CD4-positive, alpha-beta T cell (primary cell): ENCODE measurements at regions not wholly inside any gene's neighbourhood (a gene's known extent, or its start where the extent isn't known, plus 50 kb on each side); places are given as distances from the start of the nearest gene placed in this dataset.
"Not testable (repeated sequence)": the region's sequence is repeated elsewhere in the genome, so short reads cannot be mapped to it uniquely, and the experiment has no call there.

Experiments used
- ATAC-seq: fragments of 200-7000 bp; cut with Tn5 transposase; one replicate; pipeline ENCODE4 v1.10.0; 2022; ENCODE audit warnings: mild to moderate bottlenecking; ENCODE audit not compliant: poor library complexity
- CTCF ChIA-PET: fragments of 350-600 bp; sonication (Branson Sonifier 250); formaldehyde crosslinking; loops from one replicate; lab custom pipeline; 2021; ENCODE audit warnings: antibody characterized with exemption, inconsistent platforms; lab: Charles Lee
- POLR2A ChIA-PET: fragments of 350-600 bp; sonication (Branson Sonifier 250); formaldehyde crosslinking; loops from one replicate; lab custom pipeline; 2021; ENCODE audit warnings: antibody characterized with exemption, inconsistent platforms; lab: Charles Lee
- DNase-seq, 14 experiments: peaks; one replicate each; pipeline ENCODE4 v3.0.0-alpha.2; 2013 to 2020; ENCODE audit warnings: mixed read lengths in 2 of 14
- H3K27ac ChIP-seq, 2 donors: one replicate each; pipeline versions ENCODE4 v1.5.1 to v1.7.0; 2013; ENCODE audit warnings: low read length in 2 of 2, low read depth in 1 of 2, mild to moderate bottlenecking in 1 of 2
- H3K27me3 ChIP-seq, 2 experiments: 1 replicate in 1 of 2; 2 replicates in 1 of 2; pipeline versions ENCODE4 v1.6.1 to v1.7.0; 2013; ENCODE audit warnings: low read length in 2 of 2, control low read depth in 1 of 2, mild to moderate bottlenecking in 1 of 2, moderate library complexity in 1 of 2; ENCODE audit not compliant: insufficient read depth in 2 of 2, control insufficient read depth in 1 of 2
- H3K36me3 ChIP-seq: one replicate; pipeline ENCODE4 v1.6.1; 2013; ENCODE audit warnings: low read length, control low read depth; ENCODE audit not compliant: insufficient read depth
- H3K4me1 ChIP-seq: one replicate; pipeline ENCODE4 v1.6.1; 2013; ENCODE audit warnings: low read length, control low read depth; ENCODE audit not compliant: insufficient read depth
- H3K4me3 ChIP-seq: one replicate; pipeline ENCODE4 v1.5.1; 2013; ENCODE audit warnings: mild to moderate bottlenecking, low read length, moderate library complexity
- H3K9me3 ChIP-seq, 2 experiments: 1 replicate in 1 of 2; 2 replicates in 1 of 2; pipeline versions ENCODE4 v1.6.1 to v1.7.0; 2013; ENCODE audit warnings: low read length in 2 of 2, mild to moderate bottlenecking in 2 of 2, control low read depth in 1 of 2, moderate library complexity in 1 of 2; ENCODE audit not compliant: control insufficient read depth in 1 of 2, insufficient read depth in 1 of 2
- H3K27ac Mint-ChIP-seq: one replicate; pipeline ENCODE4 v1.8.0; 2020; ENCODE audit warnings: mixed read lengths
- H3K27me3 Mint-ChIP-seq: one replicate; pipeline ENCODE4 v1.8.0; 2021; ENCODE audit warnings: mixed read lengths
- H3K36me3 Mint-ChIP-seq: one replicate; pipeline ENCODE4 v1.8.0; 2021; ENCODE audit warnings: low read depth, mixed read lengths
- H3K4me1 Mint-ChIP-seq: one replicate; pipeline ENCODE4 v1.8.0; 2021; ENCODE audit warnings: low read depth, mixed read lengths
- H3K4me3 Mint-ChIP-seq: one replicate; pipeline ENCODE4 v1.8.0; 2020; ENCODE audit warnings: mild to moderate bottlenecking, mixed read lengths
- H3K9me3 Mint-ChIP-seq: one replicate; pipeline ENCODE4 v1.8.0; 2020; ENCODE audit warnings: mixed read lengths
- CTCF ChIP-seq: fragments of 200-600 bp; IDR thresholded peaks from one replicate; pipeline ENCODE4 v1.8.0; 2022; ENCODE audit warnings: antibody characterized with exemption, mild to moderate bottlenecking
- intact Hi-C, 2 experiments: fragments of 100-400 bp; cut with DNase I in 1 of 2; cut with micrococcal nuclease in 1 of 2; formaldehyde crosslinking; loops; one replicate each; pipeline versions ENCODE4 v1.15.1 to v1.9.0; 2023 to 2025; cut with DNase I, micrococcal nuclease

DNA sequence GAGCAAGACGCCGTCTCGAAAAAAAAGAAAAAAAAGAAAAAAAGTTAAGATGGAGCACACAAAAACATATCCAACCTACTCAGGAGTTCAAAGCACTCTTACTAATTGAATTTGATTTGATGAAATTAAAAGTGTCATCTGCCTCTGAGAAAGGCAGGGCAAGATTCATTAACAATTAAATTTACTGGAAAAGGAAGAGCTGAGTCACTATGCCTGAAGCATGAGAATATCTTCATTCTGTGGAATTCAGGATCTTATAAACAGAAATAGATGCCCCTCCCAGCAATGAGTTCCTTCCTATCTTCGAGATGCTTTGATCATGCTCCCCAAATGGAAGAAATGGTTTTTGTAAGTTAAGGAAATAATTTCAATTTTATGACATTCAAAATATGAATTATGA lies 61.0 kb upstream of the ST3GAL6 start:
- no peak for TF ChIP-seq CTCF
- Mint-ChIP-seq H3K9me3 (no peaks in the 10 kb centered on the region), H3K4me1 (no peaks in the 10 kb centered on the region), H3K27me3 (no peaks in the 10 kb centered on the region), H3K4me3 (no peak overlapping the region), H3K27ac (no peak overlapping the region), H3K36me3 (no peaks in the 10 kb centered on the region)
- no peak for ATAC-seq
- no peak overlapping the region for H3K4me3 ChIP-seq
- ChIA-PET CTCF (no interaction called here), POLR2A (no interaction called here)
- no peaks in the 10 kb centered on the region for H3K4me1 ChIP-seq
- DNase-seq = no peak
- intact Hi-C loops = no loop called here
- H3K36me3 ChIP-seq = no peaks in the 10 kb centered on the region
- H3K27ac ChIP-seq = no peak overlapping the region
- no peaks in the 10 kb centered on the region for H3K27me3 ChIP-seq
- no peaks in the 10 kb centered on the region for H3K9me3 ChIP-seq

- Mint-ChIP-seq H3K4me3 (no peak overlapping the region), H3K4me1 (no peaks in the 10 kb centered on the region), H3K9me3 (no peaks in the 10 kb centered on the region), H3K27me3 (peaks cover 5% of the 10 kb centered on the region), H3K36me3 (no peaks in the 10 kb centered on the region), H3K27ac (no peak overlapping the region)
- intact Hi-C loops = no loop called here
- ChIA-PET CTCF (no interaction called here), POLR2A (no interaction called here)
- H3K4me3 ChIP-seq = no peak overlapping the region
- TF ChIP-seq CTCF = no peak
- H3K36me3 ChIP-seq = no peaks in the 10 kb centered on the region
- no peaks in the 10 kb centered on the region for H3K27me3 ChIP-seq
- no peak for DNase-seq
- no peaks in the 10 kb centered on the region for H3K4me1 ChIP-seq
- ATAC-seq = no peak
- H3K9me3 ChIP-seq = no peaks in the 10 kb centered on the region
- no peak overlapping the region for H3K27ac ChIP-seq
Measured at GRCh38 chr3:98705212-98705611, 57.9 kb upstream of the ST3GAL6 start.

- DNase-seq (no peak), ATAC-seq (no peak)
- TF ChIP-seq CTCF = no peak
- Mint-ChIP-seq H3K4me3 (no peak overlapping the region), H3K27me3 (peaks cover 5% of the 10 kb centered on the region), H3K4me1 (no peaks in the 10 kb centered on the region), H3K36me3 (no peaks in the 10 kb centered on the region), H3K27ac (no peak overlapping the region), H3K9me3 (no peaks in the 10 kb centered on the region)
- ChIA-PET POLR2A (no interaction called here), CTCF (no interaction called here)
- H3K27ac ChIP-seq = no peak overlapping the region
- intact Hi-C loops = no loop called here
- H3K4me1 ChIP-seq = no peaks in the 10 kb centered on the region
- no peak overlapping the region for H3K4me3 ChIP-seq
- no peaks in the 10 kb centered on the region for H3K36me3 ChIP-seq
- no peaks in the 10 kb centered on the region for H3K9me3 ChIP-seq
- H3K27me3 ChIP-seq = no peaks in the 10 kb centered on the region
Measured at GRCh38 chr3:98705694-98706093, 57.4 kb upstream of the ST3GAL6 start.

DNA sequence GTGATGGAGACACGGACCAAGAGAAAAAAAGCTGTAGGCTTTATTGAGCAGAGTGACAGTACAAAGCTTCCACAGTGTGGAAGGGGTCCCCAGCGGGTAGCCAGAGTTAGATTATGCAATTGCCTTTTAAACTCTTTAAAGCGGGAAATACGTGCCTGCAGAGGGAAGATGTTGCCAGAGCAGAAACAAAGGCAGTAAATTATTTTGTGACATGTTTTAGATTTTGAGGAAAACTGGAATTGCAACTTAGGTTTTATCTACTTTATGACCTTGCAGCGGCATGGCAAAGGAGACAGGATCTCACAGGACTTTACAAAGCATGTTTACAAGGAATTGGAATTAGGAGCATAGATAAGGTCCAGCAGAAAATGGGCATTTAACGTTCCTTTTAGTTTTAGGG lies 54.5 kb upstream of the ST3GAL6 start:
- H3K4me1 ChIP-seq, H3K27ac Mint-ChIP-seq, H3K9me3 ChIP-seq, H3K36me3 ChIP-seq, CTCF ChIA-PET, H3K27me3 ChIP-seq, intact Hi-C loops, H3K27ac ChIP-seq, H3K9me3 Mint-ChIP-seq, H3K4me1 Mint-ChIP-seq, H3K4me3 Mint-ChIP-seq, H3K4me3 ChIP-seq, DNase-seq, H3K36me3 Mint-ChIP-seq, POLR2A ChIA-PET, ATAC-seq: not testable (repeated sequence)
- peaks cover 12% of the 10 kb centered on the region for H3K27me3 Mint-ChIP-seq
